H1 (cell line): ENCODE measurements at regions not wholly inside any gene's neighbourhood (a gene's known extent, or its start where the extent isn't known, plus 50 kb on each side); places are given as distances from the start of the nearest gene placed in this dataset.

Experiments used
- CHD1 ChIP-seq: IDR thresholded peaks from 2 replicates; pipeline ENCODE4 v1.6.1; 2012; ENCODE audit warnings: low read depth, low read length, improper control_type of control experiment
- CTCF ChIP-seq, 3 experiments: IDR thresholded peaks; 1 replicate in 2 of 3; 2 replicates in 1 of 3; pipeline versions ENCODE4 v1.5.1 to v1.6.1; 2011; ENCODE audit warnings: low read length in 3 of 3, mild to moderate bottlenecking in 3 of 3, inconsistent platforms in 2 of 3, low read depth in 1 of 3, moderate library complexity in 1 of 3; ENCODE audit not compliant: insufficient read depth in 1 of 3; ENCODE audit errors: control extremely low read depth in 1 of 3
- EZH2 ChIP-seq: fragments of 200-600 bp; sonication (generic); IDR thresholded peaks from 2 replicates; pipeline ENCODE4 v1.7.1; 2012; ENCODE audit warnings: low read depth, mild to moderate bottlenecking, moderate library complexity, low read length, inconsistent platforms; ENCODE audit not compliant: severe bottlenecking
- HDAC2 ChIP-seq, 2 experiments: fragments of 300-600 bp in 1 of 2; sonication (generic) in 1 of 2; IDR thresholded peaks; 2 replicates each; pipeline ENCODE4 v1.6.1; 2011 to 2012; ENCODE audit warnings: low read depth in 2 of 2, low read length in 2 of 2, mild to moderate bottlenecking in 2 of 2, moderate library complexity in 2 of 2, borderline replicate concordance in 1 of 2, inconsistent platforms in 1 of 2
- KDM5A ChIP-seq: fragments of 200-600 bp; IDR thresholded peaks from 2 replicates; pipeline ENCODE4 v1.7.1; 2012; ENCODE audit warnings: mild to moderate bottlenecking, low read length, inconsistent platforms, mixed read lengths
- POLR2A ChIP-seq, 2 experiments: IDR thresholded peaks; 1 replicate in 1 of 2; 2 replicates in 1 of 2; pipeline ENCODE4 v1.6.1; 2011; ENCODE audit warnings: low read depth in 2 of 2, low read length in 2 of 2, mild to moderate bottlenecking in 2 of 2; ENCODE audit errors: control extremely low read depth in 1 of 2
- POLR2AphosphoS5 ChIP-seq: IDR thresholded peaks from 2 replicates; pipeline ENCODE4 v1.6.1; 2011; ENCODE audit warnings: low read depth, low read length
- RAD21 ChIP-seq, 2 experiments: IDR thresholded peaks in 1 of 2; conservative IDR thresholded peaks in 1 of 2; 2 replicates each; pipeline ENCODE4 v1.6.1; 2011; ENCODE audit warnings: low read depth in 2 of 2, low read length in 2 of 2, improper control_type of control experiment in 1 of 2, inconsistent platforms in 1 of 2, mild to moderate bottlenecking in 1 of 2, moderate library complexity in 1 of 2
- SUZ12 ChIP-seq: fragments of 200-600 bp; sonication (generic); IDR thresholded peaks from 2 replicates; pipeline ENCODE4 v1.6.1; 2012; ENCODE audit warnings: mild to moderate bottlenecking, inconsistent platforms, low read length, moderate library complexity, mixed read lengths
- YY1 ChIP-seq: IDR thresholded peaks from 2 replicates; pipeline ENCODE4 v1.6.1; 2011; ENCODE audit warnings: low read depth, mild to moderate bottlenecking, low read length

DNA sequence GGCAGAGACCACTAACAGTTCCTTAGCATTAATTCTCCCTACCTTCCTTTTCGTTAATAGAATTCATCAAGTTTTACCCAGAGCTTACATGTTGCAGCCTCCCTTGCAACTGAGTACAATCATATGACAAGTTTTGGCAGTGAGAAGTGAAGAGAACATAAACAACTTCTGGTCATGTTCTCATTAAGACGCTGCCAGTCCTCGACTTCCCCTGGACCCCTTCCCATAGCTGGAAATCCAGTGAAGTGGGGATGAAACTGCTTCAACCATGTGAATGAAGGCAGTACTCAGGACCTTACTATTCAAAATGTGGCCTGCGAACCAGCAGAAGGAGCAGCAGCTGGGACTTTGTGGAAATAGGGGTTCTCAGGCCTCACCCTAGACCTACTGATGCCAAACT is 133.9 kb downstream of the SPTSSA start:
- no peak for TF ChIP-seq CTCF (IDR thresholded peaks at IDR 0.05; ENCODE audit: control extremely low read depth in 1 of 3, insufficient read depth in 1 of 3, low read depth in 1 of 3, low read length in 3 of 3)
- TF ChIP-seq EZH2 = no peak
- TF ChIP-seq POLR2A (IDR thresholded peaks at IDR 0.05; ENCODE audit: control extremely low read depth in 1 of 2, low read depth in 2 of 2, low read length in 2 of 2) = no peak
- no peak for TF ChIP-seq RAD21 (IDR thresholded peaks at IDR 0.05 in 1 of 2, conservative IDR thresholded peaks at IDR 0.05 in 1 of 2; ENCODE audit: low read depth in 2 of 2, low read length in 2 of 2)
- no peak for TF ChIP-seq SUZ12
- no peak for TF ChIP-seq HDAC2 (IDR thresholded peaks at IDR 0.05; ENCODE audit: borderline replicate concordance in 1 of 2, low read depth in 2 of 2, low read length in 2 of 2)
- TF ChIP-seq YY1 = no peak
- TF ChIP-seq CHD1 = no peak
- TF ChIP-seq POLR2AphosphoS5 = no peak
- TF ChIP-seq KDM5A = no peak
